Ishikawa (cell line): ENCODE measurements at regions not wholly inside any gene's neighbourhood (a gene's known extent, or its start where the extent isn't known, plus 50 kb on each side); places are given as distances from the start of the nearest gene placed in this dataset.

Experiments used
- EP300 ChIP-seq: IDR thresholded peaks from 2 replicates; pipeline ENCODE4 v1.6.1; 2012; ENCODE audit warnings: borderline replicate concordance
- FOXM1 ChIP-seq: IDR thresholded peaks from 2 replicates; pipeline ENCODE4 v1.6.1; 2012; ENCODE audit warnings: low read depth, borderline replicate concordance
- NFIC ChIP-seq: IDR thresholded peaks from 2 replicates; pipeline ENCODE4 v1.6.1; 2012
- RAD21 ChIP-seq: IDR thresholded peaks from 2 replicates; pipeline ENCODE4 v1.6.1; 2012; ENCODE audit warnings: low read depth
- REST ChIP-seq: IDR thresholded peaks from 2 replicates; pipeline ENCODE4 v1.6.1; 2012; ENCODE audit warnings: low read depth, mild to moderate bottlenecking
- TCF12 ChIP-seq: IDR thresholded peaks from 2 replicates; pipeline ENCODE4 v1.6.1; 2012; ENCODE audit warnings: low read depth
- USF1 ChIP-seq: IDR thresholded peaks from 2 replicates; pipeline ENCODE4 v1.6.1; 2012
- YY1 ChIP-seq: IDR thresholded peaks from 2 replicates; pipeline ENCODE4 v1.6.1; 2012; ENCODE audit warnings: low read depth
- ZBTB7A ChIP-seq: IDR thresholded peaks from 2 replicates; pipeline ENCODE4 v1.6.1; 2012; ENCODE audit warnings: low read depth

- TF ChIP-seq USF1 (no peak), RAD21 (no peak), EP300 (no peak), FOXM1 (no peak), YY1 (no peak), NFIC (no peak), REST (no peak), ZBTB7A (no peak), TCF12 (no peak)
Observed at GRCh38 chr6:101077344-101077743, 196.2 kb upstream of the ASCC3 start.
